ENCODE measurements at regions not wholly inside any gene's neighbourhood (a gene's known extent, or its start where the extent isn't known, plus 50 kb on each side); places are given as distances from the start of the nearest gene placed in this dataset.

- no peak for TF ChIP-seq MYC (IDR thresholded peaks at IDR 0.05; ENCODE audit: low read depth, low read length)
- no peak for TF ChIP-seq EZH2 (IDR thresholded peaks at IDR 0.05; ENCODE audit: borderline replicate concordance, low read depth, low read length, severe bottlenecking)
- TF ChIP-seq MAX (IDR thresholded peaks at IDR 0.05; ENCODE audit: insufficient read depth, insufficient read length): no peak
- no peak for TF ChIP-seq FOS (IDR thresholded peaks at IDR 0.05; ENCODE audit: borderline replicate concordance, insufficient read depth, low read length)
- TF ChIP-seq JUN (IDR thresholded peaks at IDR 0.05; ENCODE audit: borderline replicate concordance, insufficient read depth, insufficient read length, low read depth): no peak
- TF ChIP-seq, protein P1, sequence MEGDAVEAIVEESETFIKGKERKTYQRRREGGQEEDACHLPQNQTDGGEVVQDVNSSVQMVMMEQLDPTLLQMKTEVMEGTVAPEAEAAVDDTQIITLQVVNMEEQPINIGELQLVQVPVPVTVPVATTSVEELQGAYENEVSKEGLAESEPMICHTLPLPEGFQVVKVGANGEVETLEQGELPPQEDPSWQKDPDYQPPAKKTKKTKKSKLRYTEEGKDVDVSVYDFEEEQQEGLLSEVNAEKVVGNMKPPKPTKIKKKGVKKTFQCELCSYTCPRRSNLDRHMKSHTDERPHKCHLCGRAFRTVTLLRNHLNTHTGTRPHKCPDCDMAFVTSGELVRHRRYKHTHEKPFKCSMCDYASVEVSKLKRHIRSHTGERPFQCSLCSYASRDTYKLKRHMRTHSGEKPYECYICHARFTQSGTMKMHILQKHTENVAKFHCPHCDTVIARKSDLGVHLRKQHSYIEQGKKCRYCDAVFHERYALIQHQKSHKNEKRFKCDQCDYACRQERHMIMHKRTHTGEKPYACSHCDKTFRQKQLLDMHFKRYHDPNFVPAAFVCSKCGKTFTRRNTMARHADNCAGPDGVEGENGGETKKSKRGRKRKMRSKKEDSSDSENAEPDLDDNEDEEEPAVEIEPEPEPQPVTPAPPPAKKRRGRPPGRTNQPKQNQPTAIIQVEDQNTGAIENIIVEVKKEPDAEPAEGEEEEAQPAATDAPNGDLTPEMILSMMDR (IDR thresholded peaks at IDR 0.05; ENCODE audit: extremely low read depth in 1 of 2, insufficient read depth in 1 of 2, low read depth in 1 of 2, low read length in 2 of 2): no peak
- no peak for TF ChIP-seq GATA2 (IDR thresholded peaks at IDR 0.05; ENCODE audit: insufficient read depth, insufficient read length, low read depth, low read length)
- TF ChIP-seq POLR2AphosphoS5 (IDR thresholded peaks at IDR 0.05; ENCODE audit: insufficient read depth, low read depth, low read length): no peak
- TF ChIP-seq POLR2A (IDR thresholded peaks at IDR 0.05; ENCODE audit: low read depth, low read length): no peak
- H3K4me1 ChIP-seq (ENCODE audit: control insufficient read depth, extremely low read depth, insufficient read depth, low read length): no peaks in the 10 kb centered on the region
- H3K36me3 ChIP-seq (ENCODE audit: control insufficient read depth in 2 of 2, extremely low read depth in 1 of 2, insufficient read depth in 2 of 2, low read length in 2 of 2): no peaks in the 10 kb centered on the region
- ChIA-PET POLR2A (no interaction called here), CTCF (interaction anchor here (1.2 to 1.6 kb wide), 2 partner anchors 11 kb away, joined by 3 read pairs; no protein-coding TSS in a partner anchor)
- no peak overlapping the region for H3K4me3 ChIP-seq (replicated peaks in 1 of 3; ENCODE audit: insufficient read depth in 1 of 3, low read depth in 1 of 3, low read length in 3 of 3)
- no peak overlapping the region for H2AFZ ChIP-seq (ENCODE audit: low read depth, low read length)
- no peaks in the 10 kb centered on the region for H3K79me2 ChIP-seq (ENCODE audit: control insufficient read depth, insufficient read depth, low read length)
- no peak overlapping the region for H3K9ac ChIP-seq (replicated peaks; ENCODE audit: extremely low read depth, insufficient read depth, low read length)
- BruUV-seq (replicated peaks): no TSS peak
- H3K27me3 ChIP-seq (ENCODE audit: control insufficient read depth in 2 of 2, insufficient read depth in 2 of 2, low read length in 2 of 2): no peaks in the 10 kb centered on the region
- intact Hi-C loops (cut with micrococcal nuclease) (no loop called here), dilution Hi-C loops (cut with MboI; ENCODE audit: extremely low pct_ligation_motif_present, low sequenced_read_pairs) (no loop called here)
- H3K9me1 ChIP-seq (replicated peaks; ENCODE audit: control insufficient read depth, extremely low read depth, insufficient read depth, low read length): no peaks in the 10 kb centered on the region
- H3K27ac ChIP-seq (ENCODE audit: insufficient read depth, low read depth, low read length): no peak overlapping the region
- no peak for DNase-seq (ENCODE audit: low read depth, low spot score)
- no peaks in the 10 kb centered on the region for H3K9me3 ChIP-seq (replicated peaks; ENCODE audit: control insufficient read depth, insufficient read depth, low read length)
- no peak for FAIRE-seq
- H3K4me2 ChIP-seq (ENCODE audit: insufficient read depth, low read length): no peak overlapping the region
- no peaks in the 10 kb centered on the region for H4K20me1 ChIP-seq (replicated peaks; ENCODE audit: control insufficient read depth, extremely low read depth, insufficient read depth, low read length)
Measured at GRCh38 chr6:113647143-113647889, 209.8 kb upstream of the MARCKS start.

Measured in endothelial cell of umbilical vein (primary cell).